Fibroblast of skin of left quadriceps (primary cell): ENCODE measurements at regions not wholly inside any gene's neighbourhood (a gene's known extent, or its start where the extent isn't known, plus 50 kb on each side); places are given as distances from the start of the nearest gene placed in this dataset.
"Not testable (repeated sequence)": the region's sequence is repeated elsewhere in the genome, so short reads cannot be mapped to it uniquely, and the experiment has no call there.

Source experiments
- DNase-seq, 2 experiments: peaks; one replicate each; pipeline ENCODE4 v3.0.0-alpha.2; 2013; ENCODE audit warnings: low read depth in 2 of 2

- not testable (repeated sequence) for DNase-seq
Observed at GRCh38 chr12:116327992-116328391, 50.5 kb upstream of the MED13L start.

GRCh38 chr12:116331876-116332275 is 54.4 kb upstream of the MED13L start:
- no peak for DNase-seq

GRCh38 chr12:116332705-116333380 is 55.4 kb upstream of the MED13L start:
- no peak for DNase-seq

- no peak for DNase-seq
Observed at GRCh38 chr12:116333402-116333801, 55.9 kb upstream of the MED13L start.

GRCh38 chr12:116336542-116337065 is 59.1 kb upstream of the MED13L start:
- DNase-seq: no peak

- DNase-seq: no peak
Observed at GRCh38 chr12:116337312-116337711, 59.8 kb upstream of the MED13L start.

GRCh38 chr12:116338064-116338846 is 60.8 kb upstream of the MED13L start:
- no peak for DNase-seq

- DNase-seq: no peak
Observed at GRCh38 chr12:116339062-116339461, 61.6 kb upstream of the MED13L start.

GRCh38 chr12:116339800-116340371 is 62.4 kb upstream of the MED13L start:
- no peak for DNase-seq

GRCh38 chr12:116343331-116343884 is 65.9 kb upstream of the MED13L start:
- DNase-seq: no peak

- DNase-seq: no peak
Observed at GRCh38 chr12:116346222-116346621, 68.7 kb upstream of the MED13L start.

GRCh38 chr12:116346741-116347140 is 69.2 kb upstream of the MED13L start:
- DNase-seq: peak; percentile 82 to 88

- DNase-seq: no peak
Observed at GRCh38 chr12:116347265-116347664, 69.8 kb upstream of the MED13L start.

- no peak for DNase-seq
Observed at GRCh38 chr12:116352315-116352835, 74.9 kb upstream of the MED13L start.

- no peak for DNase-seq
Observed at GRCh38 chr12:116353958-116354357, 76.5 kb upstream of the MED13L start.

- no peak for DNase-seq
Observed at GRCh38 chr12:116354534-116354933, 77.0 kb upstream of the MED13L start.

GRCh38 chr12:116354950-116355783 is 77.7 kb upstream of the MED13L start:
- no peak for DNase-seq

- DNase-seq: no peak
Observed at GRCh38 chr12:116358536-116358892, 81.0 kb upstream of the MED13L start.

- peak; percentile 82 for DNase-seq
Observed at GRCh38 chr12:116358893-116359761, 81.6 kb upstream of the MED13L start.
